K562 (cell line): ENCODE measurements at regions not wholly inside any gene's neighbourhood (a gene's known extent, or its start where the extent isn't known, plus 50 kb on each side); places are given as distances from the start of the nearest gene placed in this dataset.

ENCODE experiments used
- ATAC-seq: fragments of 200-7000 bp; cut with Tn5 transposase; 3 replicates; pipeline ENCODE4 v1.9.1; 2020; ENCODE audit warnings: moderate library complexity
- BruUV-seq: library from RNA; stranded (reverse); fragments of 400-500 nt; replicated peaks from 2 replicates; lab custom pipeline; 2021; lab: Mats Ljungman, UMichigan
- CTCF ChIA-PET: fragments of 300-600 bp; formaldehyde crosslinking; extraction: SDS; loops from one replicate; lab custom pipeline; 2021; ENCODE audit warnings: low intra/inter-chr PET ratio; lab: Yijun Ruan, JAX
- POLR2A ChIA-PET: fragments of 300-600, 350-650 bp; sonication (Branson Sonifier 250); formaldehyde crosslinking; extraction: SDS; loops from one replicate; lab custom pipeline; 2021; ENCODE audit warnings: antibody characterized with exemption, inconsistent platforms; lab: Yijun Ruan, JAX
- DNase-seq, 4 experiments: peaks; one replicate each; pipeline versions ENCODE4 v3.0.0 to v3.0.0-alpha.2; 2011 to 2018; ENCODE audit warnings: low spot score in 3 of 4, mixed read lengths in 3 of 4; ENCODE audit errors: extremely low read depth in 1 of 4
- FAIRE-seq: peaks from 2 replicates; lab custom pipeline; 2011; peaks lifted over from hg19 to GRCh38; lab: Jason Lieb, UNC
- H2AFZ ChIP-seq: 2 replicates; pipeline ENCODE4 v1.6.0; 2011; ENCODE audit warnings: low read depth, low read length, control low read depth, inconsistent platforms
- H3K27ac ChIP-seq: fragments of 200-600 bp; 3 replicates; pipeline ENCODE4 v1.8.0; 2011; ENCODE audit warnings: low read depth, mild to moderate bottlenecking, control low read depth, inconsistent platforms, low read length, moderate library complexity, mixed read lengths; ENCODE audit errors: extremely low read depth
- H3K27me3 ChIP-seq, 2 experiments: fragments of 300-600 bp in 1 of 2; 2 replicates in 1 of 2; 3 replicates in 1 of 2; pipeline versions ENCODE4 v1.6.0 to v1.8.0; 2011; ENCODE audit warnings: inconsistent platforms in 2 of 2, low read length in 2 of 2, mild to moderate bottlenecking in 1 of 2, mixed read lengths in 1 of 2, moderate library complexity in 1 of 2; ENCODE audit not compliant: control insufficient read depth in 2 of 2, insufficient read depth in 2 of 2
- H3K36me3 ChIP-seq: fragments of 300-600 bp; 3 replicates; pipeline ENCODE4 v1.8.0; 2011; ENCODE audit warnings: mild to moderate bottlenecking, low read length, inconsistent platforms; ENCODE audit not compliant: control insufficient read depth, insufficient read depth
- H3K4me1 ChIP-seq, 2 experiments: fragments of 200-600 bp in 1 of 2; replicated peaks in 1 of 2; 2 replicates in 1 of 2; 3 replicates in 1 of 2; pipeline versions ENCODE4 v1.5.1 to v1.8.0; 2011; ENCODE audit warnings: inconsistent platforms in 2 of 2, low read length in 2 of 2, mild to moderate bottlenecking in 1 of 2, mixed read lengths in 1 of 2, moderate library complexity in 1 of 2; ENCODE audit not compliant: control insufficient read depth in 2 of 2, insufficient read depth in 2 of 2
- H3K4me2 ChIP-seq: 2 replicates; pipeline ENCODE4 v1.6.1; 2011; ENCODE audit warnings: low read length, control low read depth, inconsistent platforms, mixed read lengths; ENCODE audit not compliant: insufficient read depth
- H3K4me3 ChIP-seq: fragments of 200-600 bp; sonication (generic), shearing (Covaris generic); 2 replicates; pipeline ENCODE4 v1.5.1; 2016; ENCODE audit warnings: control low read depth, inconsistent platforms
- H3K79me2 ChIP-seq: fragments of 200-600 bp; 3 replicates; pipeline ENCODE4 v1.8.0; 2011; ENCODE audit warnings: low read length, inconsistent platforms; ENCODE audit not compliant: control insufficient read depth, insufficient read depth
- H3K9ac ChIP-seq, 2 experiments: 2 replicates each; pipeline versions ENCODE4 v1.6.0 to v1.6.1; 2011; ENCODE audit warnings: low read depth in 2 of 2, low read length in 2 of 2, control low read depth in 1 of 2, inconsistent platforms in 1 of 2, mild to moderate bottlenecking in 1 of 2, mixed read lengths in 1 of 2; ENCODE audit not compliant: insufficient read depth in 1 of 2
- H3K9me1 ChIP-seq: one replicate; pipeline ENCODE4 v1.6.0; 2011; ENCODE audit warnings: inconsistent platforms, mild to moderate bottlenecking, low read length, moderate library complexity; ENCODE audit not compliant: control insufficient read depth, insufficient read depth
- H3K9me3 ChIP-seq: replicated peaks from 2 replicates; pipeline ENCODE4 v1.5.1; 2011; ENCODE audit warnings: low read depth, low read length, inconsistent platforms; ENCODE audit not compliant: control insufficient read depth, insufficient read depth
- H4K20me1 ChIP-seq: replicated peaks from 2 replicates; pipeline ENCODE4 v1.6.1; 2011; ENCODE audit warnings: low read length, inconsistent platforms, mixed read lengths; ENCODE audit not compliant: control insufficient read depth, insufficient read depth
- CBFA2T2 ChIP-seq: fragments of 450-650 bp; conservative IDR thresholded peaks from 2 replicates; pipeline ENCODE4 v1.6.1; 2017; ENCODE audit warnings: mild to moderate bottlenecking
- CBFA2T3 ChIP-seq: fragments of 450-650 bp; IDR thresholded peaks from 2 replicates; pipeline ENCODE4 v1.6.1; 2017
- CCAR2 ChIP-seq: fragments of 200-400 bp; formaldehyde crosslinking; IDR thresholded peaks from 2 replicates; pipeline ENCODE4 v1.6.1; 2017; ENCODE audit warnings: mild to moderate bottlenecking, low read depth, low read length
- DPF2 ChIP-seq: fragments of 450-650 bp; IDR thresholded peaks from 2 replicates; pipeline ENCODE4 v1.6.1; 2016
- ESRRA ChIP-seq: fragments of 450-650 bp; IDR thresholded peaks from 2 replicates; pipeline ENCODE4 v1.6.1; 2014; ENCODE audit warnings: low read depth, mild to moderate bottlenecking, moderate library complexity, borderline replicate concordance
- ETV6 ChIP-seq, 3 experiments: fragments of 150-350 bp in 1 of 3; sonication (generic) in 1 of 3; formaldehyde crosslinking in 1 of 3; IDR thresholded peaks; 2 replicates each; pipeline versions ENCODE4 v1.6.1 to v1.8.0; 2014 to 2022; ENCODE audit warnings: borderline replicate concordance in 2 of 3, low read depth in 2 of 3, antibody characterized with exemption in 1 of 3, low read length in 1 of 3, mild to moderate bottlenecking in 1 of 3, missing genetic modification reagents in 1 of 3
- GATA2 ChIP-seq: sonication (generic); formaldehyde crosslinking; IDR thresholded peaks from 2 replicates; pipeline ENCODE4 v1.4.0; 2020; ENCODE audit warnings: mild to moderate bottlenecking, missing genetic modification reagents
- HMG20A ChIP-seq: fragments of 450-650 bp; formaldehyde crosslinking; conservative IDR thresholded peaks from 2 replicates; pipeline ENCODE4 v1.4.0; 2020; ENCODE audit warnings: mild to moderate bottlenecking, mixed read lengths
- HMGN3 ChIP-seq: IDR thresholded peaks from 2 replicates; pipeline ENCODE4 v1.6.1; 2011; ENCODE audit warnings: borderline replicate concordance, low read depth, mild to moderate bottlenecking, mixed read lengths, low read length; ENCODE audit not compliant: insufficient read length; ENCODE audit errors: extremely low read depth
- NR1H2 ChIP-seq: sonication (generic); formaldehyde crosslinking; IDR thresholded peaks from 2 replicates; pipeline ENCODE4 v1.4.0; 2020; ENCODE audit warnings: mild to moderate bottlenecking, missing genetic modification reagents
- RBM25 ChIP-seq: fragments of 200-400 bp; formaldehyde crosslinking; IDR thresholded peaks from 2 replicates; pipeline ENCODE4 v1.6.1; 2018; ENCODE audit warnings: low read length, low read depth, moderate library complexity; ENCODE audit not compliant: severe bottlenecking
- TAL1 ChIP-seq: fragments of 450-650 bp; IDR thresholded peaks from 2 replicates; pipeline ENCODE4 v1.6.1; 2016; ENCODE audit warnings: mild to moderate bottlenecking
- TCF3 ChIP-seq: sonication (generic); formaldehyde crosslinking; IDR thresholded peaks from 2 replicates; pipeline ENCODE4 v1.4.0; 2020; ENCODE audit warnings: mild to moderate bottlenecking, missing genetic modification reagents
- TEAD4 ChIP-seq, 2 experiments: sonication (generic) in 1 of 2; formaldehyde crosslinking in 1 of 2; IDR thresholded peaks; 2 replicates each; pipeline versions ENCODE4 v1.6.1 to v1.8.0; 2012 to 2022; ENCODE audit warnings: borderline replicate concordance in 1 of 2, inconsistent platforms in 1 of 2, low read length in 1 of 2, mild to moderate bottlenecking in 1 of 2, missing genetic modification reagents in 1 of 2
- TRIM24 ChIP-seq, 2 experiments: fragments of 450-650 bp; IDR thresholded peaks; 2 replicates each; pipeline ENCODE4 v1.6.1; 2016
- USF2 ChIP-seq: sonication (generic); formaldehyde crosslinking; IDR thresholded peaks from 2 replicates; pipeline ENCODE4 v1.5.0; 2020; ENCODE audit warnings: missing genetic modification reagents
- VEZF1 ChIP-seq: fragments of 200-800 bp; sonication (Bioruptor generic); IDR thresholded peaks from 2 replicates; pipeline ENCODE4 v1.6.1; 2017; ENCODE audit warnings: missing genetic modification characterization, missing compliant biosample characterization
- YY1 ChIP-seq, 3 experiments: IDR thresholded peaks; 2 replicates each; pipeline ENCODE4 v1.6.1; 2011; ENCODE audit warnings: low read length in 2 of 3, mild to moderate bottlenecking in 2 of 3, moderate library complexity in 2 of 3, borderline replicate concordance in 1 of 3, control low read depth in 1 of 3, low read depth in 1 of 3; ENCODE audit not compliant: insufficient read depth in 3 of 3, insufficient replicate concordance in 2 of 3, control insufficient read depth in 1 of 3, insufficient read length in 1 of 3; ENCODE audit errors: extremely low read depth in 1 of 3
- ZC3H11A ChIP-seq: IDR thresholded peaks from 2 replicates; pipeline ENCODE4 v1.6.1; 2012; ENCODE audit warnings: low read depth, low read length, improper control_type of control experiment
- WGBS: fragments of 100-300 bp; shearing (Covaris generic); methylation state at CpG from one replicate; pipeline ENCODE4 v1.1.6; 2016; ENCODE audit warnings: low coverage, mixed read lengths; ENCODE audit not compliant: insufficient coverage; ENCODE audit errors: missing lambda C conversion rate; 5-methylcytosine and 5-hydroxymethylcytosine counted together
- in situ Hi-C: fragments of 300-500 bp; cut with MboI; formaldehyde crosslinking; loops from 4 replicates; pipeline ENCODE4 v1.15.0; 2018; ENCODE audit warnings: inconsistent platforms, mixed read lengths
- intact Hi-C: fragments of 100-400 bp; cut with micrococcal nuclease; formaldehyde crosslinking; loops from 2 replicates; pipeline ENCODE4 v1.14.2; 2022
- TF ChIP-seq, protein P1 (sequence below): fragments of 450-650 bp; IDR thresholded peaks from 2 replicates; pipeline ENCODE4 v1.6.1; 2016; ENCODE audit warnings: low read depth, mild to moderate bottlenecking, moderate library complexity

DNA sequence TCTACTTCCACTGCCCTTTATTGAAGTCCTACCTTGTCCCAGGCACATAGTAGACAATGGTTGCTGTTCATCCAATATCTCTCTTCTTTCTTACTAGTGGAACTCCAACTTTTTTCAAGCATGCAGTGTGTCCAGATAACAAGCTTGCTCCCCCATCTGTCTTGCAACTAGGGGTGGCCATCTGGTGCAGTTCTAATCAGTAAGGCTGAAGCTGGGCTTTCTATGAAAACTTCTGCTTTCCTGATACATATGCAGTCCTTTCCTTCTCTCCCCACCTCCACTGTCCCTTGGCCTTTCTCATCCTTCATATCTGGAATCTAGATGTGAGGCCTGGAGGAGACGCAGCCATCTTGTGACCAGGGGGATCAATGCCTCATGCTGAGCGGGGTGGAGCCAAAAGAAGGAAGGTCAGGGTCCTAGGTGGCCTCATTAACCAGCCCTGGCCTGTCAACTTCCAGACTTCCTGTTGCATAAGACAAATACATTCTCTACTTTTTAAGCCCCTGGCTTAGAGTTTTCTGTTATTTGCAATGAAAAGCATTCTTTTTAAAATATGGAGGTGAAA lies 59.6 kb upstream of the ZFP64 start:
- H3K4me3 ChIP-seq, result no peak overlapping the region
- no peaks in the 10 kb centered on the region; the same call in 2 of the 3 replicates for H3K79me2 ChIP-seq
- BruUV-seq, result no TSS peak
- no peaks in the 10 kb centered on the region for H3K36me3 ChIP-seq
- H4K20me1 ChIP-seq, result no peaks in the 10 kb centered on the region
- H3K9ac ChIP-seq, result no peak overlapping the region
- H2AFZ ChIP-seq, result no peak overlapping the region
- DNase-seq (peak in 2 of 4 experiments; percentile 10 to 30), FAIRE-seq (no peak), ATAC-seq (peak; percentile 59)
- 28% methylated on average over 2 of the region's 2 CpGs for WGBS
- CTCF ChIA-PET, result interaction anchor here (0.5 kb wide), 1 partner anchor 656 kb away, joined by 5 read pairs; no protein-coding TSS in a partner anchor
- H3K4me2 ChIP-seq, result no peak overlapping the region
- POLR2A ChIA-PET, result no interaction called here
- no peaks in the 10 kb centered on the region for H3K27me3 ChIP-seq
- no peaks in the 10 kb centered on the region for H3K9me1 ChIP-seq
- H3K27ac ChIP-seq, result no peak overlapping the region
- in situ Hi-C loops (no loop called here), intact Hi-C loops (no loop called here)
- H3K4me1 ChIP-seq, result no peaks in the 10 kb centered on the region
- no peaks in the 10 kb centered on the region for H3K9me3 ChIP-seq
- TF ChIP-seq TAL1 (peak; percentile 26; the same call in 1 of the 2 replicates), CBFA2T2 (peak; percentile 43; the same call in 1 of the 2 replicates), GATA2 (CRISPR knock-in tag) (peak; percentile 44; the same call in 1 of the 2 replicates), NR1H2 (no peak), TEAD4 (IDR thresholded peaks at IDR 0.05; ENCODE audit: low read length) (0 out of 2 replicates have a peak, but pooled peaks have one; percentile 26), TEAD4 (CRISPR knock-in tag; IDR thresholded peaks at IDR 0.05; ENCODE audit: borderline replicate concordance) (no peak), CCAR2 (no peak), TRIM24 (IDR thresholded peaks at IDR 0.05) (0 out of 4 replicates have a peak, but pooled peaks of 1 of the 2 experiments have one; percentile 13), ZC3H11A (no peak), DPF2 (no peak), ETV6 (IDR thresholded peaks at IDR 0.05; ENCODE audit: borderline replicate concordance in 1 of 2, low read depth in 2 of 2, low read length in 1 of 2) (no peak), ETV6 (CRISPR knock-in tag; IDR thresholded peaks at IDR 0.05; ENCODE audit: borderline replicate concordance) (no peak), YY1 (IDR thresholded peaks at IDR 0.05; ENCODE audit: borderline replicate concordance in 1 of 3, control insufficient read depth in 1 of 3, extremely low read depth in 1 of 3, insufficient read depth in 3 of 3, insufficient read length in 1 of 3, insufficient replicate concordance in 2 of 3, low read depth in 1 of 3, low read length in 2 of 3) (peak in 1 of 3 experiments; percentile 15), RBM25 (peak; percentile 31), USF2 (no peak), HMGN3 (no peak), VEZF1 (no peak), HMG20A (CRISPR knock-in tag) (no peak), TCF3 (CRISPR knock-in tag) (peak; percentile 57), ESRRA (no peak), CBFA2T3 (peak; percentile 65)
- TF ChIP-seq, protein P1, sequence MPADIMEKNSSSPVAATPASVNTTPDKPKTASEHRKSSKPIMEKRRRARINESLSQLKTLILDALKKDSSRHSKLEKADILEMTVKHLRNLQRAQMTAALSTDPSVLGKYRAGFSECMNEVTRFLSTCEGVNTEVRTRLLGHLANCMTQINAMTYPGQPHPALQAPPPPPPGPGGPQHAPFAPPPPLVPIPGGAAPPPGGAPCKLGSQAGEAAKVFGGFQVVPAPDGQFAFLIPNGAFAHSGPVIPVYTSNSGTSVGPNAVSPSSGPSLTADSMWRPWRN, result no peak
